ENCODE measurements at regions not wholly inside any gene's neighbourhood (a gene's known extent, or its start where the extent isn't known, plus 50 kb on each side); places are given as distances from the start of the nearest gene placed in this dataset.

GRCh38 chr7:80403686-80404241 lies 108.1 kb downstream of the GNAT3 start:
- Mint-ChIP-seq H3K9me3 (no peaks in the 10 kb centered on the region), H3K27me3 (peaks cover 8% of the 10 kb centered on the region), H3K4me3 (no peak overlapping the region), H3K4me1 (no peaks in the 10 kb centered on the region), H3K27ac (no peak overlapping the region)
- ATAC-seq = no peak
- no peak for DNase-seq

GRCh38 chr7:80401708-80402107 lies 110.2 kb downstream of the GNAT3 start:
- ATAC-seq = no peak
- DNase-seq = no peak
- Mint-ChIP-seq H3K4me1 (no peaks in the 10 kb centered on the region), H3K27ac (no peak overlapping the region), H3K27me3 (peaks cover 8% of the 10 kb centered on the region), H3K9me3 (no peaks in the 10 kb centered on the region), H3K4me3 (no peak overlapping the region)

- no peak overlapping the region for H3K27ac Mint-ChIP-seq
- H3K4me1 Mint-ChIP-seq = no peaks in the 10 kb centered on the region
- H3K9me3 Mint-ChIP-seq = no peaks in the 10 kb centered on the region
- DNase-seq (no peak), ATAC-seq (no peak)
- no peak overlapping the region for H3K4me3 Mint-ChIP-seq
- peaks cover under 1% of the 10 kb centered on the region for H3K27me3 Mint-ChIP-seq
Measured at GRCh38 chr7:80393786-80394185, 118.1 kb downstream of the GNAT3 start.

DNA sequence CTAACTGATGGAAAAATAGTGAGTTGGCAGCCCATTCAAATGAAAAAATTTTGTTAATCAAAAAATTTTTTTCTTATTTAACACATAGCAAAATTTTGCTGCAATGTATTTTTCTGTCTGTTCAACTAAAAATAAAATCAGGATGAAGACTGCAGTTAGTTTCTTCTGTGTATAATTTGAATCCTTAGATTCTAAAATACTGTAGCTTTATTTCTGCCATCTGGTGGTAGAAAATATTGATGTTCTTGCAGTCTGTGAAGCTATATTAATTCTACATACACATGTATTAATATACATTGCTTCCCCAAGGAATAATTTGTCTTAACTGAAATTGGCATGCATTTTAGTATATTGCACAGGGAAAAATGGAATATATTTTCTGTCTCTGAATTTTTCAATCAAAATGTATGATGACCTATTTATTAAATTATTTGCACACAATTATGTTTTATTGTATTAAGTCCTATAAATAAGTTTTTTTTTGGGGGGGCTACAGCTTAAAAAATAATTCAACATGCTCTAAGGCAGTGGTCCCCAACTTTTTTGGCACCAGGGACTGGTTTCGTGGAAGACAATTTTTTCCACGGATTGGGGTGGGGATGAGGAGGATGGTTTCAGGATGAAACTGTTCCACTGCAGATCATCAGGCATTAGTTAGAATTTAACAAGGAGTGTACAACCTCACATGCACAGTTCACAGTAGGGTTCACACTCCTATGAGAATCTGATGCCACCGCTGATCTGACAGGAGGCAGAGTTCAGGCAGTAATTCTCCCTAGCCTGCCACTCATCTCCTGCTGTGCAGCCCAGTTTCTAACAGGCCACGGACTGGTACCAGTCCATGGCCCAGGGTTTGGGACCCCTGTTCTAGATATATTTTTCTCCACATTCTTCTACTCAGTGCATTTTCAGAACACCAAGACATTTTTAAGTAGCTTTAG lies 119.4 kb downstream of the GNAT3 start:
- Mint-ChIP-seq H3K27me3 (no peaks in the 10 kb centered on the region), H3K27ac (no peak overlapping the region), H3K4me3 (no peak overlapping the region), H3K9me3 (no peaks in the 10 kb centered on the region), H3K4me1 (no peaks in the 10 kb centered on the region)
- DNase-seq (no peak), ATAC-seq (no peak)

DNA sequence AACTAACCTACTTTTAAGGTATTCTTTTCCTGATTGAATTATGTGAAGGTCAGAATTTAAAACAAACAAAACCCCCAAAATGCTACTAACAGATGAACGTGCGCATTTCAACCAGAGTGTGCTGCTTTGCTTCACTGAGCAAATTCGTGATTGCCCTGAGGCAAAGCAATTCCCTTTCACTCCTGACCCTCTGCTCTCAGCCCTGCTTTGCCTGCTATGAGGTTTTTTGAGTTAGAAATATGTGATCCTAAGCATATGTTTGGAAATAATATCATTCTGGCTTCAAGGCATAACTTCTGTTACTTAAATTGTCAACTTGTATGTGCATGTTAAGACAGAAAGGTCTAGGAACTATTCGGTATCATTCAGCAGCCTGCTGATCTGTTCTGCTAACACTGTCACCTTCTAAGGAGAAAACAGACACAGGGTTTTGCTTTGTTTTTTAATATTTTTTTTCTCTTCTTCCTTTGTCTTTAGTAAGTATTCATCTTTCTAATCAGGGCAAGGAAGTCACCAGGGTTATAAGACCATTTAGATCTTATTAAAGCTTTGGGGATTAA lies 124.2 kb downstream of the GNAT3 start:
- DNase-seq (no peak), ATAC-seq (no peak)
- Mint-ChIP-seq H3K4me3 (no peak overlapping the region), H3K4me1 (no peaks in the 10 kb centered on the region), H3K9me3 (no peaks in the 10 kb centered on the region), H3K27ac (no peak overlapping the region), H3K27me3 (no peaks in the 10 kb centered on the region)

- Mint-ChIP-seq H3K27me3 (no peaks in the 10 kb centered on the region), H3K4me3 (no peak overlapping the region), H3K9me3 (no peaks in the 10 kb centered on the region), H3K4me1 (no peaks in the 10 kb centered on the region), H3K27ac (no peak overlapping the region)
- DNase-seq (no peak), ATAC-seq (no peak)
Measured at GRCh38 chr7:80386686-80387085, 125.2 kb downstream of the GNAT3 start.

DNA sequence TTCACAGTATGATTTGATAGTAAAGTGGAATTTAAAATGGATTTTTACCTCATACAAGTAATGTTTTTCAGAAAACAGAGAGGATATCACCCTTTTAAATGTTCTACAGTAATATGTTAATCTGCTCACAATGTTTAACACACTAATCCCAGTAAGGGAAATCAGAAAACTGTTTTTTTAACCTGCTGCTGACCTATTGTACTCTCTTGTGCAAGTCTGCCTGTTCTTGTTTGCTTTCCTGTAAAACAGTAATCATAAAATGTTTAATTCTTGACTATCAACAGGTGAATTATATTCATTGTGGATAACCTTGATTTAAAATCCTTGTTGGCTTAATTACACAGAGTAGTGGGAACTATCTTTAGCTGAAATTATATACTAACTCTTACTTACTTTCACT lies 126.4 kb downstream of the GNAT3 start:
- Mint-ChIP-seq H3K4me3 (no peak overlapping the region), H3K27me3 (no peaks in the 10 kb centered on the region), H3K9me3 (no peaks in the 10 kb centered on the region), H3K4me1 (no peaks in the 10 kb centered on the region), H3K27ac (no peak overlapping the region)
- ATAC-seq = no peak
- no peak for DNase-seq

DNA sequence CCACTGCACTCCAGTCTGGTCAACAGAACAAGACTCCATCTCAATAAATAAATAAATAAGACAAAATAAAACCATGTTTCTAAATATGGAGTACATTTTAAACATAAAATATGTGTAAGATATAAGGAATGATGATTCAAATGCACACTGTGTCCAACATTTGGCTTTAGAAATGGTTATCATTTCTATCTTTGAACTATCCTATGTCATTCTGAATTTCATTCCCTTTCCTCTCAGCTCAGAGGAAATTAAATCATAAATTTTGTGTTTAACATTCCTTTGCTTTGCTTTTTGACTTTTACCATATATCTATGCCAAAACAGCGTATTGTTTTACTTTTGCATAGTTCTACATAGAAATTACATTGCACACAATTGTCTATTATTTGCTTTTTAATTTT lies 130.9 kb downstream of the GNAT3 start:
- no peaks in the 10 kb centered on the region for H3K9me3 Mint-ChIP-seq
- ATAC-seq = no peak
- H3K27ac Mint-ChIP-seq = no peak overlapping the region
- DNase-seq = no peak
- H3K4me3 Mint-ChIP-seq = no peak overlapping the region
- no peaks in the 10 kb centered on the region for H3K4me1 Mint-ChIP-seq
- no peaks in the 10 kb centered on the region for H3K27me3 Mint-ChIP-seq

- no peak for ATAC-seq
- H3K4me1 Mint-ChIP-seq = no peaks in the 10 kb centered on the region
- DNase-seq = no peak
- H3K27ac Mint-ChIP-seq = no peak overlapping the region
- no peaks in the 10 kb centered on the region for H3K27me3 Mint-ChIP-seq
- no peaks in the 10 kb centered on the region for H3K9me3 Mint-ChIP-seq
- H3K4me3 Mint-ChIP-seq = no peak overlapping the region
Measured at GRCh38 chr7:80379034-80379982, 132.6 kb downstream of the GNAT3 start.

DNA sequence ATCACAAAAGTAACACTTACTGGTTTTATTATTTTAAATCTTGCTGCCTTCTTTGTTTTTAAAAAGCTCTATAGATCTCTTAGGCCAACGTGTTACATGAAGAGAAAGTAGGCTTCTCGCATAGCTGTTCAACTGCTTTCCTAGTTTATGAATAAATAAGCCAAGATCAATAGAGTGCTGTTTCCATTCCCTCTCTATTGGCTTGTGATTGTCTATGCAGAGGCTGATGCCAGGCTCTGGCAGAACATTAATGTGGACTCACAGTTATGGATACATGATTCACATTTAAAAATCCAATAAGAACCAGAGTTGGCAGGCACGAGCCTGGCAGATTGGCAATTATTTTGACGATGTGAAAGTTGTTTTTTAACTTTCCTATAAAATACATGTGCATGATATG lies 137.5 kb downstream of the GNAT3 start:
- H3K4me3 Mint-ChIP-seq = no peak overlapping the region
- no peaks in the 10 kb centered on the region for H3K27me3 Mint-ChIP-seq
- ATAC-seq (no peak), DNase-seq (no peak)
- no peaks in the 10 kb centered on the region for H3K4me1 Mint-ChIP-seq
- H3K9me3 Mint-ChIP-seq = no peaks in the 10 kb centered on the region
- H3K27ac Mint-ChIP-seq = no peak overlapping the region

GRCh38 chr7:80373429-80374032 lies 138.3 kb downstream of the GNAT3 start:
- DNase-seq (no peak), ATAC-seq (no peak)
- Mint-ChIP-seq H3K27me3 (no peaks in the 10 kb centered on the region), H3K4me3 (no peak overlapping the region), H3K27ac (no peak overlapping the region), H3K9me3 (no peaks in the 10 kb centered on the region), H3K4me1 (no peaks in the 10 kb centered on the region)

DNA sequence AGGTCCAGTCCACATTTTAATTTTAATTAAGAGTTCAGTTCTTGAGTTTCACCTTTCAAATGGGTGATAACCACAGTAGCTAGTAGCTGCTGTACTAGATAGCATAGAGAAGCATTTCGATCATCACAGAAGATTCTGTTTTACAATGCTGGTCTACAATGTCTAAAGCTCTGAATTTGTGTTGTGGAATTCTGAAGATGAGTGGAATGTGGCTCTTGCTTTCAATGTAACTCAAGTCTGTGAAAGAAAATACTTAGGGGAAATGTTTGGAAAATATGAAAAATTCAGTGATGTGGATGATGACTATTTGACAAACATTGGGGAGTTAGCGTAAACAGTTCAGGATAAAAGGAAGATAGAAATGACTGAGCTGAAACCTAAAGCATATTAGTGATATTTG lies 139.4 kb downstream of the GNAT3 start:
- no peak for DNase-seq
- H3K4me1 Mint-ChIP-seq = no peaks in the 10 kb centered on the region
- H3K9me3 Mint-ChIP-seq = no peaks in the 10 kb centered on the region
- no peaks in the 10 kb centered on the region for H3K27me3 Mint-ChIP-seq
- no peak overlapping the region for H3K4me3 Mint-ChIP-seq
- no peak overlapping the region for H3K27ac Mint-ChIP-seq
- ATAC-seq = no peak

DNA sequence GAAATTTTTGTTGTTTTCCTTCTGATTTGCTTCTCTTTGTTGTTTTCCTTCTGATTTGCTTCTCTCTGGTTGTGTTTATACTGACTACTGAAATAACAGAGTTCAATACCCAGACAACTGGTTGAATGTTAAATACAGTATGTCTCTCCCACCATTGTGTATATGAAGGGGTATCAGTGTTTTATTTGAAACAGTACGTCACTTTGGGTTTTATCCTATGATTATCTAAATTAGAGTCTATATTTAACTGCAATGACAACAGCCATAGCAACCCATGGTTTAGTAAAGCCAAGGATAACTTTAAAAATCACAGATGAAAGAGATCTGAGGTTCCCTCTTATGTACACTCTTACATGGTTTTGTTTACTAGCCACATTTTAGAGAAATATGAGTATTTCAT lies 141.3 kb downstream of the GNAT3 start:
- Mint-ChIP-seq H3K27ac (no peak overlapping the region), H3K4me1 (no peaks in the 10 kb centered on the region), H3K9me3 (no peaks in the 10 kb centered on the region), H3K27me3 (no peaks in the 10 kb centered on the region), H3K4me3 (no peak overlapping the region)
- ATAC-seq (no peak), DNase-seq (no peak)

- Mint-ChIP-seq H3K4me3 (no peak overlapping the region), H3K4me1 (no peaks in the 10 kb centered on the region), H3K9me3 (no peaks in the 10 kb centered on the region), H3K27me3 (no peaks in the 10 kb centered on the region), H3K27ac (no peak overlapping the region)
- no peak for DNase-seq
- ATAC-seq = no peak
Measured at GRCh38 chr7:80369321-80369720, 142.5 kb downstream of the GNAT3 start.

GRCh38 chr7:80362677-80363076 lies 149.2 kb downstream of the GNAT3 start:
- DNase-seq (no peak), ATAC-seq (no peak)
- Mint-ChIP-seq H3K27ac (no peak overlapping the region), H3K4me1 (no peaks in the 10 kb centered on the region), H3K9me3 (no peaks in the 10 kb centered on the region), H3K4me3 (no peak overlapping the region), H3K27me3 (no peaks in the 10 kb centered on the region)

Measured in stimulated activated naive CD8-positive, alpha-beta T cell treated with anti-CD3 and anti-CD28 coated beads, Interleukin-15, amount 100 ng/mL, for 72 hours (primary cell).